Esophagus squamous epithelium (tissue), 5 donors: ENCODE measurements at regions not wholly inside any gene's neighbourhood (a gene's known extent, or its start where the extent isn't known, plus 50 kb on each side); places are given as distances from the start of the nearest gene placed in this dataset.

ENCODE experiments used
- DNase-seq: peaks from one replicate; lab custom pipeline; 2025; lab: John Stamatoyannopoulos, UW
- H3K27ac ChIP-seq, 4 donors: fragments of 200-600 bp; sonication (generic); one replicate each; pipeline ENCODE4 v1.5.1; 2016 to 2019; ENCODE audit warnings: mild to moderate bottlenecking in 1 of 4
- H3K27me3 ChIP-seq, 4 donors: fragments of 200-600 bp; sonication (generic); 1 replicate in 3 of 4; 2 replicates in 1 of 4; pipeline versions ENCODE4 v1.5.1 to v1.6.0; 2017 to 2021; ENCODE audit warnings: antibody characterized with exemption in 1 of 4
- H3K36me3 ChIP-seq, 3 donors: fragments of 200-600 bp; sonication (generic); one replicate each; pipeline ENCODE4 v1.5.1; 2016 to 2019
- H3K4me1 ChIP-seq, 3 donors: fragments of 200-600 bp; sonication (generic); one replicate each; pipeline ENCODE4 v1.5.1; 2017 to 2019
- H3K4me3 ChIP-seq, 4 donors: fragments of 200-600 bp; sonication (generic); 1 replicate in 3 of 4; 2 replicates in 1 of 4; pipeline ENCODE4 v1.5.1; 2016 to 2019; ENCODE audit warnings: mild to moderate bottlenecking in 2 of 4, moderate library complexity in 1 of 4
- H3K9me3 ChIP-seq, 3 donors: fragments of 200-600 bp; sonication (generic); one replicate each; pipeline ENCODE4 v1.5.1; 2016 to 2019
- CTCF ChIP-seq, 6 experiments: fragments of 450-650 bp in 4 of 6; fragments of 200-600 bp in 2 of 6; sonication (generic) in 2 of 6; IDR thresholded peaks; one replicate each; pipeline ENCODE4 v1.5.1; 2016 to 2019; ENCODE audit warnings: antibody characterized with exemption in 6 of 6, mild to moderate bottlenecking in 4 of 6, moderate library complexity in 4 of 6
- POLR2A ChIP-seq, 4 donors: fragments of 450-650 bp; IDR thresholded peaks; one replicate each; pipeline ENCODE4 v1.6.1; 2017; ENCODE audit warnings: antibody characterized with exemption in 4 of 4, mild to moderate bottlenecking in 4 of 4, moderate library complexity in 3 of 4
- WGBS, 2 donors: methylation state at CpG; one replicate each; pipeline ENCODE4 v1.1.5; 2018; 5-methylcytosine and 5-hydroxymethylcytosine counted together
- intact Hi-C: fragments of 100-400 bp; cut with DNase I; formaldehyde crosslinking; loops from one replicate; pipeline ENCODE4 v1.15.0; 2022
- small RNA-seq, 4 donors: library from RNA; depleted of rRNA; stranded (forward); fragments of <200 nt; gene quantifications; one replicate each; pipeline ENCODE3, GENCODE V24; 2016
- donor health status: DM: yes; HTN: yes; CAD: no.

GRCh38 chr2:56133441-56133840, 50.3 kb upstream of the CCDC85A start:
- DNase-seq, result no peak
- Histone ChIP-seq H3K36me3 (no peaks in the 10 kb centered on the region), H3K4me1 (no peaks in the 10 kb centered on the region), H3K27ac (no peak overlapping the region), H3K27me3 (no peaks in the 10 kb centered on the region), H3K9me3 (no peaks in the 10 kb centered on the region), H3K4me3 (no peak overlapping the region)
- intact Hi-C loops, result no loop called here
- TF ChIP-seq CTCF (IDR thresholded peaks at IDR 0.05) (no peak), POLR2A (IDR thresholded peaks at IDR 0.05) (no peak)
- WGBS, 2 donors, result 52 to 58% methylated on average over 3 of the region's 3 CpGs

DNA sequence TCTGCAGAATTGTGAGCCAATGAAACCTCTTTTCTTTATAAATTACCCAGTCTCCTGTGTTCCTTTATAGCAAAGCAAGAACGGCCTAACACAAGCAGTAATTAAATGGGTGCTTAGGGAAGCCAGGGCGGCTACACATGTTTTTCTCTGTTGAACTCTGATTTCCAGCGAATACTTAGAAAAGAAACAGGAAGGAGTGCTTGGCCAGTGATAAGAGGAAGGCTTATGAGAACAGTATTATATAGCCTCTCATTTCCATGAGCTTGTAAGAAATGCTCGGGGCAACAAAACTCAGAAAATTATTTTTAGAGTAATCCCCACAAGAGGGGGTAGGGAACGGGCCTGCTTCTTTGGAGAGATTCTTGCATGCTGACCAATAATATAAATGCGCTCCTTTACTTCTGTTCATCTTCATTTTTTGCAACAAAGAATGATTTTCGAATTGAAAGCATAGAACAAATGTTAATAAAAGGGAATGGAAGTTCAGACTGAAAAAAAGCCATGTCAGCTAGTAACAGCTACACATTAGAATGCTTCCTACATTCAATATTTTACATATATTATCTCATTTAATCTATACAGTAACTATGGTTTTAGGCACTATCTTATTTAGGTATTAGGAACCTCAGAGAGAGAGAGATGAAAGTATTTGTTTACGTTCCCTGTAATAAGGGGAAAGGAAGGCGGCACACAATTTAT, 49.7 kb upstream of the CCDC85A start:
- no peak for TF ChIP-seq POLR2A (IDR thresholded peaks at IDR 0.05)
- TF ChIP-seq CTCF (IDR thresholded peaks at IDR 0.05), result no peak
- intact Hi-C loops, result no loop called here
- 53 to 55% methylated on average over 6 to 9 of the region's 9 CpGs for WGBS, 2 donors

More for the DNA sequence above, 49.7 kb upstream of the CCDC85A start:
- no peaks in the 10 kb centered on the region for H3K36me3 ChIP-seq
- DNase-seq, result no peak
- H3K27me3 ChIP-seq, result no peaks in the 10 kb centered on the region
- no peaks in the 10 kb centered on the region for H3K9me3 ChIP-seq
- no peak overlapping the region for H3K4me3 ChIP-seq
- no peak overlapping the region for H3K27ac ChIP-seq
- H3K4me1 ChIP-seq, result no peaks in the 10 kb centered on the region

Small RNA genes lying in the stretch of these regions (small RNA-seq; reads per million reads assigned to genes)
- gene MIR216A (0 to 0.60 (median 0.14) reads per million in 4 donors), gene MIR216B (0 reads per million in 4 donors), gene MIR217 (0 reads per million in 4 donors)
